ENCODE measurements at regions not wholly inside any gene's neighbourhood (a gene's known extent, or its start where the extent isn't known, plus 50 kb on each side); places are given as distances from the start of the nearest gene placed in this dataset.
"Not testable (repeated sequence)": the region's sequence is repeated elsewhere in the genome, so short reads cannot be mapped to it uniquely, and the experiment has no call there.

DNA sequence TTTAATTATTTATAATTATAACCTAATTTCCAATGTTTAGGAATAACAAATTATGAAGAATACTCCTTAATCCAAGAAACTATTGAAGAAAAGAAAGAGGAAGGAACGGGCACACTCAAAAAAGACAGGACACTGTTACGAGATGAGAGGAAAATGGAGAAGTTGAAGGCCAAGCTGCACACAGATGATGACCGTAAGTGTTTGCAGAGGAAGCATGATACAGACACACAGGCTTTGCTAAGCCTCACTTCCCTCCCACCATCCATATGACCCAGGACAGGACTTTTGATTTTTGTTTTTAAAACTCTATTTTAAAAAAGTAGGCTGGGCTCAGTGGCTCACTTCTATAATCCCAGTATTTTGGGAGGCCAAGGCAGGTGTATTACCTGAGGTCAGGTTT lies 389.4 kb upstream of the TPM1 start:
- no peak for DNase-seq

DNA sequence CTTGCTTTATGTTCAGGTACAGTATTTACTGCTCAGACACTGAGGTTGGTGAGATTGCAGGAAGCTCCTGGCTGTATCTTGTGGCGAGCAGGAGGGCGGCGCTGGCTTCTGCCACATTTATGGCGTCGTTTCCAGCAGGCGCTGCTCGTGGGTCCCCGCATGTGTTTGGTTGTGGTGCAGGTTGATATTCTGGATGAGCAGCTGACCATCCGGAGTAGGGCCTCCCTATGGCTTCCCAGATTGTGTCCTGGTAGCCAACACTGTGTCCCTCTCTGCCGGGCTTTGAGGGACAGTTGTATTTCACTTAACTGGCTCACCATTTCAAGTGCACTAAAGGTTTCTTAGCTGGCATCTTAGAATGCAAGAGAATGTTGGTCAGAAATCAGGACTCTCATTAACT lies 386.5 kb upstream of the TPM1 start:
- DNase-seq, result no peak

DNA sequence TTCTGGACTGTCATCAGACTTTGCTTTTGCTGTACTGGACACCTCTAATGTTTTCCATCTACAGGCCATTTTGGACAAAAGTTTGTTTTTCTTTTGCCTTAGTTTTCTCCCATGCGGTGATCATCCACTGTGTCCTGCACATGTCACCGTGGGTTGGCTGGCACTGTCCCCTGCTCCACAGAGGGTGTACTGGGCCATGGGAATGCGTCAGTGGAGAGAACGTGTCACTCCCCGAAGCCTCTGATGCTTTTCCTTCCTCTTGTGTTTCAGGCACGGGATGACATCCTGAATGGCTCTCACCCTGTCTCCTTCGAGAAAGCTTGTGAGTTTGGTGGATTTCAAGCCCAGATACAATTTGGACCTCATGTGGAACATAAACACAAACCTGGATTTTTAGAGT lies 385.0 kb upstream of the TPM1 start:
- DNase-seq, result not testable (repeated sequence)

DNA sequence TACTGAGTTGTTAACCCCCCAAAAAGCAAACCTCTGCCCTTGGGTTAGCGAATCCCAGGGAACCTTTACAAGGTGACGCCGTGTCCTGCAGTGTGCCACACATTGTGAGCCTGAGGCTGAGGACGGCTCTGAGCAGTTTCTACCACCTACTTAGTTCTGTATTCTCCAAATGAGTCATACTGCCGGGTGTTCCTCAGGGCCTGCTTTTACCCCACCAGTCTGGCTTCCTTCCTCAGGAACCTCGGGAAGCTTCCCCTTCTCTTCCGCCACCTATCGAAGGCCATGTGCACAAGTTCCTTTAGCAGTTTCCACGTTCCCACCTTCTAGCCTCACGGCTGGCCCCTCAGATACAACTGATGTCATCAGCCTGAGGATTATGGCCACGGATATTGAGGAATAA lies 384.0 kb upstream of the TPM1 start:
- no peak for DNase-seq

DNA sequence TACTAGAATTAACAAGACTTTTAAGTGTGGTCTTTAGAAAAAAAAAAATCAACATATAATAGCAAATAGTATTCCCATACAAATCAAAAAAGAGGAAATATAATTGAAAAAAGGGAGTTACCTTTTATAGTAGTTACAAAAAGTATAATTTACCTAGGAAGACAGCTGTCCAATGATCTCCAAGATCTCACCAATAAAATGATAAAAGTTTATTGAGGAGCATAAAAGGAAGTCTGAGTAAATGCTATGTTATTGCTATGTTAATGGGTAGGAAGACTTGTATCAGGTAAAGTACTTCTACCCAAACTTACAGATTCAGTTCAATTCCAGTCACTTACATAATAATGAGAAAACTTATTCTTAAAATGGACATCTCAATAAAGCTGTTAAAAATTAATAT lies 379.0 kb upstream of the TPM1 start:
- DNase-seq, result no peak

DNA sequence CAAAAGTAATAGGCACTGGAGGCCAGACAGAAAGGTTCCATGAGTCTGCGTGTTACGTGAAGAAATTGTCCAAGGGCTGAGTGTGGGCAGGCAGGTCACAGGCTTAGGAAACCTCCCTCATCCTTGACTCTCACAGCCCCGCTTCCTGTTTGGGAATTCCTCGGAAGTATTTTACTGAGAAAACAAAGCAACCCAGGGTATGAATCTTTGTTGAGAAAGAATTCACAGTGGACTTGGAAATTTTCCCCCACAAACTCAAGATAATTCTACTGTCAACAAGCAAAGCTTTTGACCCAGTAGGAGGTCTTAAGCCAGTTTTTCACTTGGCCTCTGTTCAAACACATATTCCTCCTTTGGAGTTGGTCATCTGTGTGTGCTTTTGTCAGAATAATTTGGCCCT lies 377.1 kb upstream of the TPM1 start:
- DNase-seq, result no peak

DNA sequence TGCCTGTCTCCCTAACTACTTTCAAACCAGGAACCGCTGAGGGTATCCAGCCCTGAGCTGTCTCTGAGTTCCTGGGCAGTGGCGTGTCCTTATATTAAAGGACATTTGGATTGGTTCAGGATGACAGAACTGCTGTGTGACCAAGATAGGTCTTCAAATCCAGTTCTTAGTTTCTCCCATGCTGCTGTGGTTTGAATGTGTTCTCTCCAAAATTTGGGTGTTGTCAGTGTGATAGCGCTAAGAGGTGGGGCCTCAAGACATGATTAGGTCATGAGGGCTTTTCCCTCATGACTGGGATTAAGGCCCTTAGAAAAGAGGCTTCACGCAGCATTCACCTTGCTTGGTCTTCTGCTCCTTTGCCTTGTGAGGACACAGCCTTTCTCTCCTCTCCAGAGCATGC lies 376.5 kb upstream of the TPM1 start:
- DNase-seq, result no peak

DNA sequence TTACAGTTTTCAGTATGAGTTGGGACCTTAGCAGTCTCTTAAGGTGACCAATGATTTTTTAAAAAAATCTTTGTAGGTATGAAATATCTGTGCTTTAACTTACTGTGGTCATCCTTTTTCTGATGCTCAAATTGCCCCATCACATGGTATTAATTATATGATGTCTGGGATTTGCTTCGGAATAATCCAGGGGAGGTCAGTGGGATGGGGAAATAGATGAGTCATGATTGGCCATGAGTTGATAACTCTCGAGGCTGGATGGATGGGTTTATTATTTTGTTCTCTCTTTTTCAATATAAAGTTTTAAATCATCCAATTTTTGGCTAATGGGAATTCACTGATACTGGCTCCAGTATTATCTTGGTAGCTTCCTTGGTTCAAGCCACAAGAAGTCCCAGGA lies 370.3 kb upstream of the TPM1 start:
- DNase-seq, result no peak

DNA sequence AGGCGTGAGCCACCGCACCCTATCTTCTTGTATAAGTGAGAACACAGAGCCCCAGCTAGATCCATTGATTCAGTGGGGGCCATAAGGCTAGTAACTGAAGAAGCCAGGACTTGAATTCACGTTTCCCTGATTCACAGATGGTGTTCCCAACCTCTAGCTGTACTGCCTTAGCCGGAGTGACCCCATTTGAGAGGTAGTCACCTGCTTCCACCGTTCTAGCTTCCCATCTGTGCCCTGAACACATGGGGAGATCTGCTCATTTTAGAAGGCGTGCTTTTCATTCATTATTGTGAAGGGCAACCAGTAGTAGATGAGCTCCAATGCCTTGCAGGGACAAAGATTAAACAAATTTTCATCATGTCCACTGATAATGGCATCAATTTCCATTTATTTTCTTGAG lies 365.7 kb upstream of the TPM1 start:
- no peak for DNase-seq

DNA sequence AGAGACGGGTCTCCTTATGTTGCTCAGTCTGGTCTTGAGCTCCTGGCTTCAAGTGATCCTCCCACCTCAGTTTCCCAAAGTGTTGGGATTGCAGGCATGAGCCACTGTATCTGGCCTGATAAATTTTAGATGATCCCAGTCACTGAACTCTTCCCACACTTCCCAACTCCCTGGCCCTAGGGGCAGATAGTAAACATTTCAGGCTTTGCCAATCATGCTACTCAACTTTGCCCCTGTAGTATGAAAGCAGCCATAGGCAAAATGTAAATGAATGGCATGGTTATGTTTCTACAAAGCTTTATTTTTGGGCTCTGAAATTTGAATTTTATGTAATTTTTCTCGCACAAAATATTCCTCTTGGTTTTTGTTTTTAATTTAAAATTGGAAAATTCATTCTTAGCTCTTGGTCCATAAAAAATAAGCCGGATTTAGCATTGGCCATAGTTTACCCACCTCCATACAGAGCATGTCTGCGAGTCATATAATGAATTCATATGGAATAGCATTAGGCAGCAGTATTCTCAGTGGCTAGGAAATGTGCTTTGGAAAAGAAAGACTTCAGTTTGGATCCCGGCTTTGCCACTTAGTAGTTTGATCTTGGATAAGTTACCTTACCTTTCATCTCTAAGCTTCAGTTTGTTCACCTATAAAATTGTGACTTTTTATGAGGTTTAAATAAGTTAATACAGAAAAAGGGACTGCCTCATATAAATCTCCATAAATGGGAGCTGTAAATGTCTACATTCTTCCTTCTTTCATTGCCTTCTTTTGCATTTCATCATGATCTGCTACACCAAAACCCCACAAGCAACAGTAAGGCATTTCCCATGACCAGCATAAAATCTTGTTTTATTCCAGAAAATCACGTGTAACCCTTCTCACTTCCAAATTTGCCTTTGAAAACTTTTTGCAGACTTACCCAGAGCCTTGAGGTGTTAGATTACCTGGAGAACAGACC lies 360.3 kb upstream of the TPM1 start:
- no peak for DNase-seq

DNA sequence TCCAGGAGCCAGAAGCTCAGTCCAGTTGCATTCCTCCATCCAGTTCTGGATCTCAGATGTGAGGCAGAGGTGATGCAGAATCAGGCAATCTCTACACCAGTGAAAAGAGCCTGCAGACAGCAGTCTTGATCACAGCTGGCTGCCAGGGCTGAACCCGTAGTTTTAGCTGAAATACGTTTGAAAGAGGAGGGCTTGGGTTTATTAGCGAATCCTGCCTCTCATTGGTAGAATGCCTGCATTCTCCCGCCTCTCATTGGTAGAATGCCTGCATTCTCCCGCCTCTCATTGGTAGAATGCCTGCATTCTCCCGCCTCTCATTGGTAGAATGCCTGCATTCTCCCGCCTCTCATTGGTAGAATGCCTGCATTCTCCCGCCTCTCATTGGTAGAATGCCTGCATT lies 359.4 kb upstream of the TPM1 start:
- not testable (repeated sequence) for DNase-seq

DNA sequence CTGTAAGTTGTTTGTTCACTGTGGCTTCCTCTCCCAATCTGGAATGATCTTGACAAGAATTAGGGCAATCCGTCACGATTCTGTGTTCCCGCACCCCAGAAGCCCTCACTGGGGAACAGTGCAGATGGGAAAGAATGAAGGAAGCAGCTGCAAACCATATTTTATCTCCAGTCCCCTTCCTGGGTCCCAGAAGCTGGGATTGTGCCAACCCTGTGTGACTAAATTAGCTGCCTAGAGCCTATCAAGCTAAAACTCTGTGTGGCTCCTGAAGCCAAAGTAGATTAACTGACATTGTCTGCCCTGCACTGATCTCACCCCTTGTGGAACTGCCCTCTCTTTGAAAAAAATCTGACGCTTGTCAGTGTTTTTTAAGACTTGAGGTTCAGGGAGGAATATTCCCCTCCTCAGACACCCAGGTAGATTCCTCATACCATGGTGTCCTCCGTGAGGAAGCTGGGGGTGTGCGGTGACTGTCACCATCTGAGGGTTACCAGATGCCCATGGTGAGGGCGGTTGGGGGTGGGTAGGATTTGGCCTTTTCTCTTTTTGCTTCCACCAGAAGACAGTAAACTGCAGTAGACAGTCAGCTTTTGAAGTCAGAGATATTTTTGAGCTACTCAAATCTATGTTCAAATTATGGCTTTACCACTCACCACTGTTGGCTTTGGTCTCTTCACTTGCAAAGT lies 358.3 kb upstream of the TPM1 start:
- DNase-seq, result no peak

DNA sequence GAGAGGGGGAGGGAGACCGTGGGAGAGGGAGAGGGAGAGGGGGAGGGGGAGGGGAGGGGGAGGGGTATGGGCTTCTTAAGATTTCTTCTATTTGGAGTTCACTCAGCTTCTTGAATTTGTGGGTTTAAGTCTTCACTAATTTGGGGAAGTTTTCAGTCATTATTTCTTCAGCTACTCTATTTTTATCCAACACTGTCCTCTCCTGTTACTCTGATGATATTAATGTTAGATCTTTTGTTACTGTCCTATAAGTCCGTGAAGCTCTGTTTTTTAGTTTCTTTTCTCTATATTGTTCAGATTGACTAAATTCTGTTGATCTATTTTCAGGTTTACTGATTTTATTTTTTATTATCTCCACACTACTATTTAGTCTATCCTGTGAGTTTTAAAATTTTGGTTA lies 351.5 kb upstream of the TPM1 start:
- no peak for DNase-seq

DNA sequence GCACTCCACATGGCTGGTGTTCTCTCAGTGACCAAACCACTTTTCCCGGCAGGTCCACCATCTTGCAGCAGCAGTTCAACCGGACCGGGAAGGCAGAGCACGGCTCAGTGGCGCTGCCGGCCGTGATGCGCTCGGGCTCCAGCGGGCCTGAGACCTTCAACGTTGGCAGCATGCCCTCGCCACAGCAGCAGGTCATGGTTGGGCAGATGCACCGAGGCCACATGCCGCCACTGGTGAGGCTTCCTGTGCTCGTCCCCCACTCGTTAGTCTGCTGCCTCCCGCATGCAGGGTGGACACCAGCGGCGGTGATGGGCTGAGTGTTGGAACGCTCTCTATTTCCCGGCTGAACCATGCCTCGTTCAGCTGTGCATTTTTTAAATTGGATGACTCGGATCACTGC lies 344.9 kb upstream of the TPM1 start:
- no peak for DNase-seq

DNA sequence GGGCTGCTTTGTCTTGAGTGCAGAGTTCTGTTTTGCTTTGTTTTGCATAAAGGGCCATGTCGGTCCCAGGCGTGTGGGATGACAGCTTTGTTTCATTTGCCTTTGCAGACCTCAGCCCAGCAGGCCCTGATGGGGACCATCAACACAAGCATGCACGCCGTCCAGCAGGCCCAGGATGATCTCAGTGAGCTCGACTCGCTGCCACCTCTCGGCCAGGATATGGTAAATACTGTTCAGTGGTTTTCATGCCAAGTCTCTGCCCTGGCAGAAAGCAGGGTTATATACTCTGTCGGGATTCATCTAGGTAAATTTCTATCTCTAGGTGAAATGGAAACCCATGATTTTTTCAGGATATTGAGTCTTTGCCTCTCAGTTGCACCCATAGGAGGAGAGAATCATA lies 343.9 kb upstream of the TPM1 start:
- no peak for DNase-seq

DNA sequence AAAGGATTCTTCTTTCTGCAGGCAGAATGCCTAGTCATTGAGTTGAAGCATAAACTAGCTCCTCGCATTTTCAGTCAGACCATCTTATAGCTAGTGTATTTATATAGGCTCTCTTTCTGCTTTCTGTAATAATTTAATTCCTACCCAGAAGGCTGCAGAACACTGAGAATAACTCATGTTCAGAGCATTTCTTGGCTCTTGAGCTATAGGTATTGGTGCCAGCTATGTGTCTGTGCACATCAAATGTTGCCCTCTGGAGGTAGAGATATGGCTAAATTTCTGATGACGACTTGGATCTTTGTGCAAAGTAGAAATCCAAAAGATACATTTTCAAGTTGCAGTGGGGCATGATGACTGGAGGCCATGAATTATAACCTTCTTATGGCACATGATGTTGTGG lies 336.2 kb upstream of the TPM1 start:
- DNase-seq, result no peak

DNA sequence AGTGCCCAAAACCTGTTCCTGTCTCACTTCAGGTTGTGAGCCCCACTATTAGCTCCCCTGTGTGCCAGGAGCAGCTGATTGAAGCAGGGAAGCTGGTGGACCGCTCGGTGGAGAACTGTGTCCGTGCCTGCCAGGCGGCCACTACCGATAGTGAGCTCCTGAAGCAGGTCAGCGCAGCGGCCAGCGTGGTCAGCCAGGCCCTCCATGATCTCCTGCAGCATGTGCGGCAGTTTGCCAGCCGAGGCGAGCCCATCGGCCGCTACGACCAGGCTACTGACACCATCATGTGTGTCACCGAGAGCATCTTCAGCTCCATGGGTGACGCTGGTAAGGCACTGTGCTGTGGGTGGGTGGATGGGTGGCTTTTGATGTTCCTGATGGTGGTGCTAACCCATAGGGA lies 334.1 kb upstream of the TPM1 start:
- no peak for DNase-seq

DNA sequence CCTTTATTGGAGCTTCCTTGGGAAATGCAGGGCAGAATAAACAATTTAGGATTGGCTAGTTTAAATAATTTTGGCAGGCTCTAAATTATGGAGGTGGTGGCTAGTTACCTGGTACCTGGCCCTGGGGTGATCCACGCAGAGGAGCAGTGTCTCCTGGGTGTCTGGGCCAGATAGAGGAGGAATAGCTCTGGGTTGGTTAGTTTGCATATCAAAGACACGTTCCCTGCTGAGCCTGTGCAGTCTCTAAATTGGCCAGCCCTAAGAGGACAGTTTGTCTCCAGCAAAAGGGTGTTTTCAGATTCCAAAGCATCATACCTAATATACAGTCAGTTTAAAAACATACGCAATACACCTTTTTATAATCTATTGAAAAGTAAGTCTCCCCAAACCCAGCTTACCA lies 333.3 kb upstream of the TPM1 start:
- DNase-seq, result no peak

DNA sequence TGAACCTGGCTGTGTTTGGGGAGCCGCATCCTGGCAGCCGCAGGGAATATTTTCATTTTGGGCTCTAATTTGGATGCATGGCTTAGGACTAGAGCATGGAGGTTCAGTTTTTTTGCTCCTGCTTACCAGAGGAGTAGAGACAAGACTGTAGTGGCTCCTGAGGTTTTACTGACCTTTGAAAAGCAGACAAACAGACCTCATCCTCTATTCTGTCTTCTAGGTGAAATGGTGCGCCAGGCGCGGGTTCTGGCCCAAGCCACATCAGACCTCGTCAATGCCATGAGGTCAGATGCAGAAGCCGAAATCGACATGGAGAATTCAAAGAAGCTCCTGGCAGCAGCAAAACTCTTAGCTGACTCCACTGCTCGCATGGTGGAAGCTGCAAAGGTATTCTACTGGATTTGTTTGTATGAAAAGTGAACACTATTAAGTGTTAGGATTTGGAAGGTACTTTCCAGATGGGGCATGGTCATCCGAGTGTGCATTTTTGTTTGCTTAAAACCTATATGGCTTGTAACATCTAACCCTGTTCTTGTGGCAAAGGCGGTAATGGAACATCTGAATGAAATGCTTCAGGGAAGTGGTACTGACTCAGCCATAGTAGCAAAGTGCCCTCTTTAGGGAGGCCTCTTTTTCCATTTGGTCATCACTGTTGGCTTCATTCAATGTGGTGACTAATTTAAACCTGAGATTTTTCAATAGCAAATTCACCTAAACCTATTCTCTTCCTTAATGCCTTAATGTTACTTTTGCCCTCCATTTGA lies 330.7 kb upstream of the TPM1 start:
- no peak for DNase-seq

DNA sequence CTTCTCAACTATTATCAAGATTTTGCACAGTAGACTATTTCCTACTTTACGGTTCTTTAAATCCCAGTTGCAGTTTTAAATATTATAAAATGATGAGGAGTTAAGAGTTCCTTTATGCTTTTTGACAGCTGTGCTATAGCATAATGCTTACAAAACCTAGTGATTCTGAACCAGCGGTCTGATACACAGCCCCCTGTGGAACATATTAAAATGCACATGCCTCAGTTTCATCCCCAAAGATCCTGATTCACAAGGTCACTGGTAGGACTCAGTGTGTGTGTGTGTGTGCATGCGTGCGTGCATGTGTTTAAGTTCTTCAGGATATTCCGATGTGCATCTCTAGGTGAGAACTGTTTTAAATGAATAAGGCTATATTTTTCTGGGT lies 330.1 kb upstream of the TPM1 start:
- no peak for DNase-seq

DNA sequence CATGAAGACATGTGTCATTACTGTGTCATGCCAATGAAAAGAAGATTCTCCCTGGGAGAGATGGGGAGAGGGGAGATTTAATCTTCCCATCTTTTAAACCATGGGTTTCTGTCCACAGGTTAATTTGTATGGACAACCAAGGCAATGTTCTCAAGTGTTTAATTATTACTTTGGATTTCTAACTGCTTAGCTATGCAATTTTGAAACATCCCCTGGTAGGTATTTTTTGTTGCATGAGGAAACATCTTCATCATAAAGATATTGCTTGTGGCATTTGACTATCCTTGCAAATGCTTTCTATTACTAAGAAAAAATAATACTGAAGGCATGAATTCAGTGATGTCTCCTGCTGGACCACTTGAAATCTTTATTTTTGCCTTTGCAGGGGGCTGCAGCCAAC lies 326.6 kb upstream of the TPM1 start:
- no peak for DNase-seq

DNA sequence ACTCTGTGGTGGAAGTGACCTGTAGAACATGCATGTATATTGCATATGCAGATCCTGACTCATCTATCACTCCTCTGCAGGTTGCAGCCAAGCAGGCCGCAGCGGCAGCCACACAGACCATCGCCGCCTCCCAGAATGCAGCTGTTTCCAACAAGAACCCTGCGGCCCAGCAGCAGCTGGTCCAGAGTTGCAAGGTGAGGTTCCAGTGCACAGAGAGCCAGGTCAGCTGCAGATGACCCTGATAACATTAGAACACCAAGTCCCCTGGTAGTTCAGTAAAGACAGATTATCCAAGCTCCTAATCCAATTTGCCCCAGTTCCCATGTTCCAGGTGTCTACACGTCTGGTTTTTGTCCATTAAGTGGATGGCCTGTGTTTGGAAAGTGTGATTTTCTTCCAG lies 325.1 kb upstream of the TPM1 start:
- DNase-seq, result no peak

DNA sequence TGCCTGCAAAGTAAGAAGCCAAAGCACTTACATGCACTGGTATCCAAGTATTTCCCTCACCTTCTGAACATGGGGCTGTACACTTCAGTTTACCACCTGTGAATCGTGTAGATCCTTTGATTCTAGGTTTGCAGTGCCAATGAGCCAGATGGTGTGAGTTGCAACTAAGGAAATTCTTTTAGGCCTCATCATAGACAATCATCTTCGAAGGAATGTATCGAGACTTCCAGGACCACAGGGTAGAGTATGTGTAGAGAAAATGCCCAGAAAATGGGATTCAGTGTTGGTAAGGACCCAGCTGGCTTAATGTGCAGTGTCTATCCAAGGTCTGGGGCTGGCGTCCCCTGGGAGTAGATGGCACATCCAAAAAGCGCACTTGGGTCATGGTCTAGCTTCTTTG lies 323.2 kb upstream of the TPM1 start:
- no peak for DNase-seq

DNA sequence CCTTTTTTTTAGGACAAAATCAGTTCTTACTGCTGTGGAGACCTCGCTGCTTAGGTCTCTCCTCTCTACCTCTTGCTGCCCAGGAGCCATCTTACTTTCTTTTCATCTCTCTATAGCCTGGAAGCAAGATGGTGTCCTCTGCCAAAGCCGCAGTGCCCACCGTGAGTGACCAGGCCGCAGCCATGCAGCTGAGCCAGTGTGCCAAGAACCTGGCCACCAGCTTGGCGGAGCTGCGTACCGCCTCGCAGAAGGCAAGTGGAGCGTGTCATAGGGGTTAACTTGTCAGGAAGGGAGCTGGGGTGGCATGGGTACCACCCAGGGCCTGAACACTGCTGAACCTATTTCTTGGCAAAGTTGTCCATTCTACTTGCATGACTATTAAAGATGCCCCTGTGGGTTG lies 320.3 kb upstream of the TPM1 start:
- DNase-seq, result no peak

Data from CD4-positive, alpha-beta T cell treated with Interleukin-10 for 1 hour (primary cell).